Endothelial cell (in vitro differentiated cells): ENCODE measurements at regions not wholly inside any gene's neighbourhood (a gene's known extent, or its start where the extent isn't known, plus 50 kb on each side); places are given as distances from the start of the nearest gene placed in this dataset.
"Not testable (repeated sequence)": the region's sequence is repeated elsewhere in the genome, so short reads cannot be mapped to it uniquely, and the experiment has no call there.

Experiments used
- DNase-seq: peaks from one replicate; pipeline ENCODE4 v3.0.0; 2021; ENCODE audit warnings: low spot score
- H3K27ac Mint-ChIP-seq: one replicate; pipeline ENCODE4 v1.8.0; 2021; ENCODE audit warnings: mixed read lengths, inconsistent platforms; ENCODE audit not compliant: unreplicated experiment
- H3K27me3 Mint-ChIP-seq: one replicate; pipeline ENCODE4 v1.8.0; 2021; ENCODE audit warnings: mild to moderate bottlenecking, moderate library complexity, mixed read lengths, inconsistent platforms; ENCODE audit not compliant: unreplicated experiment
- H3K36me3 Mint-ChIP-seq: one replicate; pipeline ENCODE4 v1.8.0; 2021; ENCODE audit warnings: mild to moderate bottlenecking, low read depth, mixed read lengths, inconsistent platforms; ENCODE audit not compliant: unreplicated experiment
- H3K4me1 Mint-ChIP-seq: one replicate; pipeline ENCODE4 v1.8.0; 2021; ENCODE audit warnings: mild to moderate bottlenecking, mixed read lengths, inconsistent platforms; ENCODE audit not compliant: unreplicated experiment
- H3K4me3 Mint-ChIP-seq: one replicate; pipeline ENCODE4 v1.8.0; 2021; ENCODE audit warnings: mild to moderate bottlenecking, mixed read lengths, inconsistent platforms; ENCODE audit not compliant: unreplicated experiment
- H3K9me3 Mint-ChIP-seq: one replicate; pipeline ENCODE4 v1.8.0; 2021; ENCODE audit warnings: mixed read lengths, inconsistent platforms; ENCODE audit not compliant: unreplicated experiment

- H3K27ac Mint-ChIP-seq, DNase-seq, H3K4me1 Mint-ChIP-seq, H3K36me3 Mint-ChIP-seq, H3K4me3 Mint-ChIP-seq, H3K9me3 Mint-ChIP-seq, H3K27me3 Mint-ChIP-seq: not testable (repeated sequence)
Observed at GRCh38 chr2:111395350-111396128, 274.8 kb downstream of the BCL2L11 start.

DNA sequence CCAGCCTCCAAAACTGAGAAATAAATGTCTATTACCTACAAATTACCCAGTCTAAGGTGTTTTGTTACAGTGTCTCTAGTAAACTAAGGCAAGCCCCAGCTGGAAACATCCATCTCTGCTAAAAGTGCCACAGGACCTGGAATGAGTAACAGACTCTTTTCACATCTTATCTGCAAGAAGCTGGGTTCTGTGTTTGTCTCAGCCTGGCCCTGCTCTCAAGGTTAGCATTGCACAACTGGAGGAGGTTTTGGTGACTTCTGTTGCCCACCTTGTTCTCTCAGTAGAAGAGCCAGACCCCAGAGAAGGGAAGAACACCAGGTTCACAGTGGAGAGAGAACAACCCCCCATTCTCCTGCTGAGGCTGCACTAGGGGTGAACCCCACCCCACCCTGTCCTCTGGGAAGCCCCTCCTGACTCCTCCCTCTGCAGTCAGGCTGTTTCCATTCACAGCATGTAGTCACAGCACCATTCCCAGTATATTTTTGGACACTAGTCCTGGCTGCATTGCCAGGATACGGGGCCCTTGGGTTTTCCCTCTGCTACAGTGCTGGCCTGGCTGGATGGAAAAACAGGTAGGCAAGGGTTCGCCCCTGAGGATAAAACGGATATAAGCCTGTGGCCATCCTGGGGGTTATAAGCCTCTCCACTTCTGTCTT, 280.0 kb downstream of the BCL2L11 start:
- H3K27me3 Mint-ChIP-seq, H3K4me3 Mint-ChIP-seq, H3K27ac Mint-ChIP-seq, H3K9me3 Mint-ChIP-seq, H3K4me1 Mint-ChIP-seq, H3K36me3 Mint-ChIP-seq, DNase-seq: not testable (repeated sequence)

DNA sequence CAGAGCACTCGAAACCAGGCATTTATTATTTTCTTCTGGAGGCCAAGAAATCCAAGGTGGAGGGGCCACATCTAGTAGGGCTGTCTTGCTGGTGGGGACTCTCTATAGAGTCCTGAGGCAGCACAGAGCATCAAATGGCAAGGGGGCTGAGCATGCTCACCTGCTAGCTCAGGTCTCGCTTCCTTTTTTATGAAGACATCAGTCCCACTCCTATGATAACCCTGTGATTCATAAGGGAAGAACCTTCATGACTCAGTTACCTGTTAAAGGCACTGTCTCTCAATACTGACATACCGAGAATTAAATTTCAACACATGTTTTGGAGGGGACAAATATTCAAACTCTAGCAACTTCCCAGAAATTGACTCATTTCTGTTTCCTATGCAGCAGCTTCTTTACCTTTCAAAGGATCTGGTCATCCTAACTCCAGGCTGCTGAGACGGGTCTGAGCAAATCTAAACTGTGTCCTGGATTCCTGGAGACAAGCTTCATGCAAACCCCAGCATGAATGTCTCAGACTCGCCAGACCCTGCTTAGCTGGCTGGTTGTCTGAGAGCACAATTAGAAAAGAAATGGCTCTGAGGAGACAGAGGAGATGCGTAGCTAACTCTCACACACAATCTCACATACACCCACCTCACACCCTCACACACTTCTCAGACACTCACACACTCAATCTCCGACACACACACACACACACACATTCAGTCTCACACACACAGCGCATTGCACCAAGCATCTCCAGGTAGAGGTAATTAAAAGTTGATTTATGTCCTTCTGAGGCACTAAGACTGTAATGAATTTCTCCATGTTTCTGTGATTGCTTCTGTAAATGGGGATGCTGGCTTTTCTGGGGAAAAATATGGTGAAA, 280.8 kb downstream of the BCL2L11 start:
- not testable (repeated sequence) for H3K27me3 Mint-ChIP-seq, H3K4me3 Mint-ChIP-seq, H3K4me1 Mint-ChIP-seq, DNase-seq, H3K36me3 Mint-ChIP-seq, H3K9me3 Mint-ChIP-seq, H3K27ac Mint-ChIP-seq

DNA sequence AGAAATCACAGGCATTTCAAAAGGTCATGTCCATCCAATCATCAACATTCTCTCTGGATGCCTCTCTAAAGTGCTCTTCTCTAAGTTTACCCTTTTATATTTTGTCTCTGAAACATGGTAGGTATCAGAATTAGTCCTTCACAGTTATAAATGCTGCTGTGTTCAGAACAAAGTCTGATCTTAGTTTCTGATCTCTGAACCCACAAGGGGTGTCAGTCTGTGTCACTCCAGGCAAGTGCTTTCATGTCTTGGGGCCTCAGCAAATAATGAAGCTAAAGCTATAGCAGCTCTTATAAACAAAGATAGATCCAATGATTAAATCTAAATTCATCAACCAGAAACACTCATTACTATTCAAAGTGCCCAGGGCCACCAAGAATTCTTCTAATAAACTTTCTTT, 281.7 kb downstream of the BCL2L11 start:
- not testable (repeated sequence) for H3K9me3 Mint-ChIP-seq, H3K27ac Mint-ChIP-seq, H3K27me3 Mint-ChIP-seq, H3K4me3 Mint-ChIP-seq, H3K4me1 Mint-ChIP-seq, H3K36me3 Mint-ChIP-seq, DNase-seq

GRCh38 chr2:111403287-111403686, 282.6 kb downstream of the BCL2L11 start:
- H3K4me1 Mint-ChIP-seq, H3K9me3 Mint-ChIP-seq, H3K36me3 Mint-ChIP-seq, H3K27me3 Mint-ChIP-seq, DNase-seq, H3K27ac Mint-ChIP-seq, H3K4me3 Mint-ChIP-seq: not testable (repeated sequence)

DNA sequence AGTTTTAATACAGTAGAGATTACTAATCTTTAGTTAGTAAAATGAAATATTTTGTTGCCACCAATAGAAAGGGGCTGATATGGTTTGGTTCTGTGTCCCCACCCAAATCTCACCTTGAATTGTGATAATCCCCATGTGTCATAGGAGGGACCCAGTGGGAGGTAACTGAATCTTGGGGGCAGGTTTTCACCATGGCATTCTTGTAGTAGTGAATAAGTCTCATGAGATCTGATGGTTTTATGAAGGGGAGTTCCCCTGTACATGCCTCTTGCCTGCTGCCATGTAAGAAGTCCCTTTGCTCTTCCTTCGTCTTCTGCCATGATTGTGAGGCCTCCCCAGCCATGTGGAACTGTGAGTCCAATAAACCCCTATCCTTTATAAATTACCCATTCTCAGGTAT, 285.9 kb downstream of the BCL2L11 start:
- not testable (repeated sequence) for H3K27ac Mint-ChIP-seq, H3K4me3 Mint-ChIP-seq, H3K9me3 Mint-ChIP-seq, H3K4me1 Mint-ChIP-seq, DNase-seq, H3K27me3 Mint-ChIP-seq, H3K36me3 Mint-ChIP-seq

DNA sequence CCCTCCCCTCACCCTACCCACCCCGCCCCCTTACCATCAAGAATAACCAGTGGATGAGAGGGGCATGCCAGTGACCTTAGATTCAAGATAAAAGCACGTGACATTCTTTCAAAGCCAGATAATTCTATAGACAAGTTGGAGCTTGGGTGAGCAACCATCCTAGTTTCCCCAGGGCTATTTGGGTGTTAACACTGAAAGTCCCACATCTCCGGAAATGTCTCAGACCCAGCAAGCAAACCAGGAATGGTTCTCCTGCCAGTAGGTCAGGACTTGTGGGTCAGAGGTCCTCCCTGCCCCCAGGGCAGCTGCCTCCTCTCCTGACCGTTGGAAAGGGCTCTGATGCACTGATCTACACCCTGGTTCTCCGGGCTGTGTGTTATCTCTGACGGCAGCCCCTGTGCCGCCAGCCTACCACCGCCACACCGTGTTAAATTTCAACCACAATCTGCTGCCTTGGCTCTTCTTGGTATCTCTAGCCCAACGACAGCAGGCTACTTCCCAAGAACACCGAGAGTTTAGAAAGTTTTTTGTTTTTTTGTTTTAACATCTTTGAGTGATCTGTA, 287.0 kb downstream of the BCL2L11 start:
- not testable (repeated sequence) for H3K36me3 Mint-ChIP-seq, H3K27ac Mint-ChIP-seq, H3K27me3 Mint-ChIP-seq

GRCh38 chr2:111410868-111411406, 290.2 kb downstream of the BCL2L11 start:
- not testable (repeated sequence) for H3K9me3 Mint-ChIP-seq, H3K36me3 Mint-ChIP-seq, DNase-seq, H3K4me1 Mint-ChIP-seq, H3K27me3 Mint-ChIP-seq, H3K27ac Mint-ChIP-seq, H3K4me3 Mint-ChIP-seq

More for the DNA sequence above, 287.0 kb downstream of the BCL2L11 start:
- H3K4me3 Mint-ChIP-seq, H3K9me3 Mint-ChIP-seq, H3K4me1 Mint-ChIP-seq, DNase-seq: not testable (repeated sequence)

GRCh38 chr2:111411867-111412681, 291.4 kb downstream of the BCL2L11 start:
- DNase-seq, H3K4me1 Mint-ChIP-seq, H3K27ac Mint-ChIP-seq, H3K9me3 Mint-ChIP-seq, H3K27me3 Mint-ChIP-seq, H3K4me3 Mint-ChIP-seq, H3K36me3 Mint-ChIP-seq: not testable (repeated sequence)

GRCh38 chr2:111412841-111413650, 292.3 kb downstream of the BCL2L11 start:
- not testable (repeated sequence) for H3K27me3 Mint-ChIP-seq, DNase-seq

More at GRCh38 chr2:111412841-111413650, 292.3 kb downstream of the BCL2L11 start:
- not testable (repeated sequence) for H3K4me1 Mint-ChIP-seq, H3K9me3 Mint-ChIP-seq, H3K27ac Mint-ChIP-seq, H3K36me3 Mint-ChIP-seq, H3K4me3 Mint-ChIP-seq
